ENCODE measurements at regions not wholly inside any gene's neighbourhood (a gene's known extent, or its start where the extent isn't known, plus 50 kb on each side); places are given as distances from the start of the nearest gene placed in this dataset.

DNA sequence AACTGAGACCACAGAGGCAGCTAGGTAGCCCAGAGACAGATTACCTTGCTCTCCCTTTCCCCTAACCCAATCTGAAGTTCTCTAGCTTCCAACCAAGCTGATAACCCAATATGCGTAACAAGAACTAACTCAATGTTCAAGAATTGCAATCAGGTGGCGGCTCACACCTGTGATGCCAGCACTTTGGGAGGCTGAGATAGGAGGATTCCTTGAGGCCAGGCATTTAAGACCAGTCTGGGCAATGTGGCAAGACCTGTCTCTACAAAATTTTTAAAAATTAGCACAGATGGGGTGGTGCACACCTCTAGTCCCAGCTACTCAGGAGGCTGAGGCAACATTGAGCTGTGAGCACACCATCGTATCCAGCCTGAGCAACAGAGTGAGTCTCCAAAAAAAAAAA, 86.7 kb upstream of the IPO5 start:
- FAIRE-seq, result no peak
- DNase-seq (ENCODE audit: insufficient read length, low spot score), result no peak
- TF ChIP-seq, protein P1, sequence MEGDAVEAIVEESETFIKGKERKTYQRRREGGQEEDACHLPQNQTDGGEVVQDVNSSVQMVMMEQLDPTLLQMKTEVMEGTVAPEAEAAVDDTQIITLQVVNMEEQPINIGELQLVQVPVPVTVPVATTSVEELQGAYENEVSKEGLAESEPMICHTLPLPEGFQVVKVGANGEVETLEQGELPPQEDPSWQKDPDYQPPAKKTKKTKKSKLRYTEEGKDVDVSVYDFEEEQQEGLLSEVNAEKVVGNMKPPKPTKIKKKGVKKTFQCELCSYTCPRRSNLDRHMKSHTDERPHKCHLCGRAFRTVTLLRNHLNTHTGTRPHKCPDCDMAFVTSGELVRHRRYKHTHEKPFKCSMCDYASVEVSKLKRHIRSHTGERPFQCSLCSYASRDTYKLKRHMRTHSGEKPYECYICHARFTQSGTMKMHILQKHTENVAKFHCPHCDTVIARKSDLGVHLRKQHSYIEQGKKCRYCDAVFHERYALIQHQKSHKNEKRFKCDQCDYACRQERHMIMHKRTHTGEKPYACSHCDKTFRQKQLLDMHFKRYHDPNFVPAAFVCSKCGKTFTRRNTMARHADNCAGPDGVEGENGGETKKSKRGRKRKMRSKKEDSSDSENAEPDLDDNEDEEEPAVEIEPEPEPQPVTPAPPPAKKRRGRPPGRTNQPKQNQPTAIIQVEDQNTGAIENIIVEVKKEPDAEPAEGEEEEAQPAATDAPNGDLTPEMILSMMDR (IDR thresholded peaks at IDR 0.05; ENCODE audit: insufficient read depth, missing control alignments), result no peak

DNA sequence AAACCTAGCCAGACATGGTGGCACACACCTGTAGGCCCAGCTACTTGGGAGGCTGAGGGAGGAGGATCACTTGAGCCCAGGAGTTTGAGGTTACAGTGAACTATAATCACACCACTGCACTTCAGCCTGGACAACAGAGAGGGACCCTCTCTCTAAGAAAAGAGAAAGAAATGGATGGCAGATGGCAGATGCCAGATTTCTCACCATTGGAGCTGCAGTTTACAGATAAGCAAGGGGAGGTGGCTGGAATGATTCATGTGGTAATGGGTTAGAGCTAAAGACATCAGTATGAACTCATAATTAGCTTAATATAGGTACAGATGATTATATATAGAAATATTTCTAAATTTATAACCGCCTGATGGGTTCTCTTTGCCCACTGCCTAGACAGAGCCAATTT, 80.1 kb upstream of the IPO5 start:
- TF ChIP-seq, protein P1 (IDR thresholded peaks at IDR 0.05; ENCODE audit: insufficient read depth, missing control alignments), result no peak
- no peak for FAIRE-seq
- no peak for DNase-seq (ENCODE audit: insufficient read length, low spot score)

DNA sequence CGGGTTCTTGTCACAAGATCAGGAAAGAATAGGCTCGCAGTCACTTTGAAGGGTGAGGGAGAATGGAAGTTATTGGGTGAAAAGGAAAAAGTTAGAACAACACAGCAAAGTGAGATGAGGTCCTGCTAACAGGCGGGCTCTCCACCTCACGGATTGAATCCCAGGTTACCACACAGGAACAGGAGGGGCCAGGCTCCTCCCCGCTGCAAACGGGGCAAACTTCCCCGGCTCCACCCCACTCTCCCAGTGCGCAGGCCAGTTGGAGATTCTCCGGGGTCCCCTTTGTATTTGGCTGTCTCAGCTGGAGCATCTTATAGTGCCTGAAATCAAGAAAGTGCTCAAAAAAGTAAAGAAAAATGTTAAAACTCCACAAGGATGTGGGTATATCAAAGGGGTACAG, 78.3 kb upstream of the IPO5 start:
- no peak for DNase-seq (ENCODE audit: insufficient read length, low spot score)
- no peak for FAIRE-seq
- TF ChIP-seq, protein P1 (IDR thresholded peaks at IDR 0.05; ENCODE audit: insufficient read depth, missing control alignments), result no peak

DNA sequence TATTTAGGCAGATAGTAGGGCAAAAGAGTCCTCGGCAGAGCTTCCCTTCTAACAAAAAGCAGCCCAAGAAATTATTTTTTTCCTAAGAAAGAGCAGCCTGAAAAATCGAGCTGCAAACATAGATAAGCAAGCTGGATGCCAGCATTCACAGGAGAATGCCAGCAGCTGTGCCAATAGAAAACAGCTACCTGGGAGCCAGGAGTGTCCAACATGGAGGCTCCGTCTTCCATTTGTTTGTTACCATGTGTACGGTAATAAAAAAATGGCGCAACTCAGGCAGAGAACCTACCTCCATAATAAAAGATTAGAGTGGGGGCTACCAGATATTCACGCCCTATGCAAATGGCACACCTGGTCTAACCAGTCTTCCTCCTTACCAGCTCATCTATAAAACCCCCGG, 77.6 kb upstream of the IPO5 start:
- FAIRE-seq (no peak), DNase-seq (ENCODE audit: insufficient read length, low spot score) (no peak)
- TF ChIP-seq, protein P1 (IDR thresholded peaks at IDR 0.05; ENCODE audit: insufficient read depth, missing control alignments), result no peak

DNA sequence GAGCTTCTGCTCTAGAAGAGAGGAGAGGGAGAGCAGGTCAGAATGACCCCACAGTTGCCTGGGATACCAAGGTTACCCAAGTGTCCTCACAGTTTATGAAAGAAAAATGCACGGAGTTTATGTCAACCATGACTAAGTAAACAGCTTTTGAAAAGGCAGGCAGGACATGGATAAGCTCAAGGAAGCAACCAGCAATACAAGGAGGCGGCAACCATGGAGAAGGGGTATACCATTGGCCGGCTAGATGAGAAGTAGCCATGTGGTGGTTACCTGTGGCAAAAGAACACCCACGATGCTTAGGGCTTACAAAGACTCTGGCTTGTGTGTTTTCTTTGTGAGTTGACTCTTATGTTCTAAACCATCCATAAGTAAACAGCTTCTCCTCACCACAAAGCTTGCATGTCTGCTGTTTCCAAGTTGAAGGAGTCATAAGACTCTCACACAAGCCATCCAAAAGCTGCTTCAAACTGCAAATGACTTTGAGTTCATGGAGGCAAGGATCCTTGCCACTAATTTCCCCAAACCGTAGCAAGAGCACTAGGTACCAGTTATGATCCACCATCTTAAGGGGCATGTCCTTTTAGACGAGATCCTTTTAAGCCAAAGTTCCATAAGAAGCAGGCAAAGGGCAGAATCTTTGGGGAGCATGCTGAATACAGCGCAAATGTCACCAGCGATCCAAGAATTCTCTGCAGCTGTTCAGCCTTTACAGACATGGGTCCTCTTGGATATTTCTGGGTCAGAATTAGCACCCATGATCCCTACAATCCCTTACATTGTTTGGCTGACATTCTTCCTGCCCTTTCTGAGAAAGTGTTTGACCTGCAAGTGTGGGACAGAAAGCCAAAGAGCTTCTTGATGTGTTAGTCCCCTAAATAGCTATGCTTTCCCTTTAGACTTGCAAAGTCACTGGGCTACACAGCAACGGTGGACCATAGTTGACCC, 74.8 kb upstream of the IPO5 start:
- DNase-seq (ENCODE audit: insufficient read length, low spot score) (no peak), FAIRE-seq (no peak)
- TF ChIP-seq, protein P1 (IDR thresholded peaks at IDR 0.05; ENCODE audit: insufficient read depth, missing control alignments), result no peak

DNA sequence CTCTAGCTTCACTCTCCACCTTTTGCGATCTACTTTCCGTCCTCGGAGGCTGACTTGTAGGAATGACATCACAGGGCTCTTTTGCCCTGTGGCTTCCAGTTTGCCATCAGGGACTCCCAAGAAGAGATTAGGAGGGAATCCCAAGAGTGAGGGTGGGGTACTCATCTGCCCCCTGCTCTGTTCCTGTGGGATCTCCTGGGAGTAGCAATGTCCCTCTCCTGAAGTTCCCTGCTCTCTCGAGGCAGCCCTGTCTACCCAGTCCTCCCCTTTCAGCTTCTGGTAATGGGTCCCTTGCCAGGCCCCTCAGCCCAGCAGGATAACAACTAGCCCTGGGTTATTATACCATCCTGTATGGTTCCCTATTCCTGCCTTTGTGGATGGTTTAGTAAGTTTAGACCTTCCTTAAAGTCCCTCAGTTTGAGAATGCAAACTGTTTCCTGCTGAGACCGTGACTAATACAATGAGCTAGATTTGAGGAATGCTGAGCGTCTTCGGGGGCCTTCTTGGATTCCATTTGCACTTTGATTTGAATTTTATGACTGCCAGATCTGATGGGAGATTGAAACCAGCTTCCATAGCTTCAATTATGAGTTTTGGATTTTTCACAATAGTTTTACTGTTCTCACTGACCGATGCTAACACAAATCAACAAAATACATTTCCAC, 73.7 kb upstream of the IPO5 start:
- TF ChIP-seq, protein P1 (IDR thresholded peaks at IDR 0.05; ENCODE audit: insufficient read depth, missing control alignments), result no peak
- DNase-seq (ENCODE audit: insufficient read length, low spot score) (no peak), FAIRE-seq (no peak)

DNA sequence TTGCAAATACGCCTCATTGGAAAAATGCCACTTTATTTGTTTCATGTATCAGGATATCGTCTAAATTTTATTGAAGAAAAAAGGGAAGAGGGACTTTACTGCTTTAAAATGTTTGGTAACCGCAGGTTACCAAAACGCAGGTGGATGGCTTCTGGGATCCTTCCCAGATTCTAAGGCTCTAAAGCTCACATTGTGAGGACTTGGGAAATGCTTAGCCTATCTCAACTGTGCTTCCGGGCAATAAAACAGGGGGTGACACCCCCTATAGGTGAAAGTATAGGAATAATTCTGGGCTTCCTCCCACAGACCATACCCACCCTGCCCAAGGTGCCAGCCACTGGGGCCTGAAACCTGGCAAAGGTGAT, 73.2 kb upstream of the IPO5 start:
- no peak for DNase-seq (ENCODE audit: insufficient read length, low spot score)
- TF ChIP-seq, protein P1 (IDR thresholded peaks at IDR 0.05; ENCODE audit: insufficient read depth, missing control alignments), result no peak
- FAIRE-seq, result no peak

All from D721Med (cell line).